ENCODE measurements at regions not wholly inside any gene's neighbourhood (a gene's known extent, or its start where the extent isn't known, plus 50 kb on each side); places are given as distances from the start of the nearest gene placed in this dataset.

GRCh38 chr12:87491089-87491488 lies 538.1 kb downstream of the C12orf50 start:
- Histone ChIP-seq H3K9ac (ENCODE audit: low read length) (no peak overlapping the region), H2AFZ (ENCODE audit: insufficient read depth, low read depth, low read length, poor library complexity, severe bottlenecking) (no peak overlapping the region), H3K27ac (ENCODE audit: low read length in 2 of 2) (no peak overlapping the region), H3K27me3 (replicated peaks in 1 of 4; ENCODE audit: control extremely low read depth in 1 of 4, control insufficient read depth in 3 of 4, insufficient read depth in 4 of 4, low read length in 3 of 4) (no peaks in the 10 kb centered on the region), H3K79me2 (ENCODE audit: control insufficient read depth, insufficient read depth, low read length) (no peaks in the 10 kb centered on the region), H3K4me2 (replicated peaks; ENCODE audit: low read depth, low read length, poor library complexity, severe bottlenecking) (no peak overlapping the region), H4K20me1 (ENCODE audit: control insufficient read depth, insufficient read depth, low read length, poor library complexity, severe bottlenecking) (no peaks in the 10 kb centered on the region), H3K9me3 (ENCODE audit: control extremely low read depth in 1 of 3, control insufficient read depth in 2 of 3, insufficient read depth in 1 of 3, low read length in 2 of 3) (no peaks in the 10 kb centered on the region), H3K4me1 (ENCODE audit: control insufficient read depth in 2 of 2, insufficient read depth in 2 of 2, low read length in 2 of 2) (no peaks in the 10 kb centered on the region), H3K4me3 (ENCODE audit: control extremely low read depth in 1 of 5, extremely low read depth in 1 of 5, insufficient read depth in 1 of 5, low read depth in 2 of 5, low read length in 4 of 5) (no peak overlapping the region), H3K36me3 (replicated peaks in 1 of 2; ENCODE audit: control extremely low read depth in 1 of 2, control insufficient read depth in 1 of 2, extremely low read depth in 1 of 2, insufficient read depth in 2 of 2, low read length in 1 of 2) (no peaks in the 10 kb centered on the region)
- ChIA-PET CTCF (no interaction called here), POLR2A (no interaction called here)
- no peak for DNase-seq
- WGBS (ENCODE audit: insufficient coverage): no CpG with 5 or more reads among the region's 1 CpG
- intact Hi-C loops (cut with micrococcal nuclease): no loop called here
- H3K4me3 Mint-ChIP-seq: no peak overlapping the region
- no peak for ATAC-seq (ENCODE audit: low read depth)
- H3K4me1 Mint-ChIP-seq: no peaks in the 10 kb centered on the region
- TF ChIP-seq EZH2 (IDR thresholded peaks at IDR 0.05; ENCODE audit: borderline replicate concordance, insufficient read depth, low read depth, low read length, poor library complexity, severe bottlenecking) (no peak), CTCF (IDR thresholded peaks at IDR 0.05) (no peak)
- no peaks in the 10 kb centered on the region for H3K9me3 Mint-ChIP-seq (ENCODE audit: insufficient read depth)
- H3K27ac Mint-ChIP-seq: no peak overlapping the region
- H3K27me3 Mint-ChIP-seq: no peaks in the 10 kb centered on the region

- Histone ChIP-seq H3K4me2 (replicated peaks; ENCODE audit: low read depth, low read length, poor library complexity, severe bottlenecking) (no peak overlapping the region), H3K79me2 (ENCODE audit: control insufficient read depth, insufficient read depth, low read length) (no peaks in the 10 kb centered on the region), H2AFZ (ENCODE audit: insufficient read depth, low read depth, low read length, poor library complexity, severe bottlenecking) (no peak overlapping the region), H3K4me3 (ENCODE audit: control extremely low read depth in 1 of 5, extremely low read depth in 1 of 5, insufficient read depth in 1 of 5, low read depth in 2 of 5, low read length in 4 of 5) (no peak overlapping the region), H3K27ac (ENCODE audit: low read length in 2 of 2) (no peak overlapping the region), H3K9me3 (ENCODE audit: control extremely low read depth in 1 of 3, control insufficient read depth in 2 of 3, insufficient read depth in 1 of 3, low read length in 2 of 3) (no peaks in the 10 kb centered on the region), H3K27me3 (replicated peaks in 1 of 4; ENCODE audit: control extremely low read depth in 1 of 4, control insufficient read depth in 3 of 4, insufficient read depth in 4 of 4, low read length in 3 of 4) (no peaks in the 10 kb centered on the region), H3K4me1 (ENCODE audit: control insufficient read depth in 2 of 2, insufficient read depth in 2 of 2, low read length in 2 of 2) (no peaks in the 10 kb centered on the region), H3K9ac (ENCODE audit: low read length) (no peak overlapping the region), H4K20me1 (ENCODE audit: control insufficient read depth, insufficient read depth, low read length, poor library complexity, severe bottlenecking) (no peaks in the 10 kb centered on the region), H3K36me3 (replicated peaks in 1 of 2; ENCODE audit: control extremely low read depth in 1 of 2, control insufficient read depth in 1 of 2, extremely low read depth in 1 of 2, insufficient read depth in 2 of 2, low read length in 1 of 2) (no peaks in the 10 kb centered on the region)
- no peak for TF ChIP-seq CTCF (IDR thresholded peaks at IDR 0.05)
- no peak for TF ChIP-seq EZH2 (IDR thresholded peaks at IDR 0.05; ENCODE audit: borderline replicate concordance, insufficient read depth, low read depth, low read length, poor library complexity, severe bottlenecking)
- ChIA-PET POLR2A (no interaction called here), CTCF (no interaction called here)
- Mint-ChIP-seq H3K4me3 (no peak overlapping the region), H3K27ac (no peak overlapping the region), H3K27me3 (no peaks in the 10 kb centered on the region), H3K4me1 (no peaks in the 10 kb centered on the region), H3K9me3 (ENCODE audit: insufficient read depth) (no peaks in the 10 kb centered on the region)
- no peak for DNase-seq
- intact Hi-C loops (cut with micrococcal nuclease): no loop called here
- ATAC-seq (ENCODE audit: low read depth): no peak
Observed at GRCh38 chr12:87469295-87469694, 559.9 kb downstream of the C12orf50 start.

All from B cell (primary cell).